ENCODE measurements at regions not wholly inside any gene's neighbourhood (a gene's known extent, or its start where the extent isn't known, plus 50 kb on each side); places are given as distances from the start of the nearest gene placed in this dataset.

DNA sequence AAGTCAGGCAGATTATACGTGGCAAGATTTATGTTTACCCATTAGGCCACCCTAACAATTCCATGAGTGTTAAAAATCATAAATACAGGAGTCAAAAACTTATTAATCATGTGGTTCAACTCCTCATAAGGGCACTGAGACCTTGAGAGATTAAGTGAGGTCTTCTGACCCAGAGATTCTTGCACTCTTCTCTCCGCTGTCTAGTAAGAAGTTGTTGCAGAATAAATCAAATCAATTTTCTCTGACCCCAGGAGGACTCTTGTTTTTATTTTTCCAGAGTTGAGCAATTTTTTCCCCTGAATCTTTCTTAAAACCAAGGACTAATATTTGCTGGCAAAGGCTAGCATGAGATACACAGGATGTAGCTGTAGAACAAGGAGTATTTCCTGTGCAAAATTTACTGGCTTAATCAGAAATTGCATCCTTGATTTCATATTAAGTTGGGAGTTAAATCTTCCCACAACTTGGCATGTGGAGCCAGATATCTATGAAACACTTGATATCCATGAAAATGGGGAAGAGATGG is 90.9 kb upstream of the PTHLH start:
- WGBS, 2 donors: 64 to 69% methylated on average over 2 of the region's 2 CpGs
- Histone ChIP-seq H3K27ac (no peak overlapping the region), H3K27me3 (no peaks in the 10 kb centered on the region), H3K36me3 (no peaks in the 10 kb centered on the region), H3K4me3 (no peak overlapping the region), H3K9me3 (no peaks in the 10 kb centered on the region), H3K4me1 (peaks cover 0 to 8% (median 0%) of the 10 kb centered on the region in 9 donors)
- DNase-seq (no peak), ATAC-seq (no peak)
- TF ChIP-seq, protein P1, sequence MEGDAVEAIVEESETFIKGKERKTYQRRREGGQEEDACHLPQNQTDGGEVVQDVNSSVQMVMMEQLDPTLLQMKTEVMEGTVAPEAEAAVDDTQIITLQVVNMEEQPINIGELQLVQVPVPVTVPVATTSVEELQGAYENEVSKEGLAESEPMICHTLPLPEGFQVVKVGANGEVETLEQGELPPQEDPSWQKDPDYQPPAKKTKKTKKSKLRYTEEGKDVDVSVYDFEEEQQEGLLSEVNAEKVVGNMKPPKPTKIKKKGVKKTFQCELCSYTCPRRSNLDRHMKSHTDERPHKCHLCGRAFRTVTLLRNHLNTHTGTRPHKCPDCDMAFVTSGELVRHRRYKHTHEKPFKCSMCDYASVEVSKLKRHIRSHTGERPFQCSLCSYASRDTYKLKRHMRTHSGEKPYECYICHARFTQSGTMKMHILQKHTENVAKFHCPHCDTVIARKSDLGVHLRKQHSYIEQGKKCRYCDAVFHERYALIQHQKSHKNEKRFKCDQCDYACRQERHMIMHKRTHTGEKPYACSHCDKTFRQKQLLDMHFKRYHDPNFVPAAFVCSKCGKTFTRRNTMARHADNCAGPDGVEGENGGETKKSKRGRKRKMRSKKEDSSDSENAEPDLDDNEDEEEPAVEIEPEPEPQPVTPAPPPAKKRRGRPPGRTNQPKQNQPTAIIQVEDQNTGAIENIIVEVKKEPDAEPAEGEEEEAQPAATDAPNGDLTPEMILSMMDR (IDR thresholded peaks at IDR 0.05): no peak
- intact Hi-C loops (cut with DNase I): no loop called here

DNA sequence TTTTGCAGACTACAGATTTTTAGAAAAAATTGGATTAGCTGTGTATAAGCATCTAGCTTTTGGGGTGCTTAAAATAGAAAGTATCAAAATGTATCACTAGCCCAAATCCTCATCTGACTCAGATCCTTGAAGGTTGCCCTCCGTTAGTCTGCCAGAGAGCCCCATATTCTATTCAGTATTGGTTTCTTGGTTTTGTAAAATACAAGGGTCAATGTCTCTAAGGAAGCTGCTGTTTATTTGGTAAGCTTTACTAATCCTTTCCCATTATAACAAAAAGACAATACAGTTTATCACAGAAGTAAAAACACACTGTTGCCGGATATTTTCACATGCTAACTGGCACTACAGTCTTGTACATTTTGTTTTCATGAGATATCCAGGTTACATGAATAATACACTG is 92.8 kb upstream of the PTHLH start:
- no peak for ATAC-seq
- no peak overlapping the region for H3K27ac ChIP-seq
- DNase-seq: no peak
- H3K36me3 ChIP-seq: no peaks in the 10 kb centered on the region
- peaks cover 0 to 8% (median 0%) of the 10 kb centered on the region in 9 donors for H3K4me1 ChIP-seq
- intact Hi-C loops (cut with DNase I): no loop called here
- H3K4me3 ChIP-seq: no peak overlapping the region
- TF ChIP-seq, protein P1 (IDR thresholded peaks at IDR 0.05): no peak
- no peaks in the 10 kb centered on the region for H3K9me3 ChIP-seq
- no peaks in the 10 kb centered on the region for H3K27me3 ChIP-seq
- 79 to 85% methylated on average over 2 of the region's 2 CpGs for WGBS, 2 donors

DNA sequence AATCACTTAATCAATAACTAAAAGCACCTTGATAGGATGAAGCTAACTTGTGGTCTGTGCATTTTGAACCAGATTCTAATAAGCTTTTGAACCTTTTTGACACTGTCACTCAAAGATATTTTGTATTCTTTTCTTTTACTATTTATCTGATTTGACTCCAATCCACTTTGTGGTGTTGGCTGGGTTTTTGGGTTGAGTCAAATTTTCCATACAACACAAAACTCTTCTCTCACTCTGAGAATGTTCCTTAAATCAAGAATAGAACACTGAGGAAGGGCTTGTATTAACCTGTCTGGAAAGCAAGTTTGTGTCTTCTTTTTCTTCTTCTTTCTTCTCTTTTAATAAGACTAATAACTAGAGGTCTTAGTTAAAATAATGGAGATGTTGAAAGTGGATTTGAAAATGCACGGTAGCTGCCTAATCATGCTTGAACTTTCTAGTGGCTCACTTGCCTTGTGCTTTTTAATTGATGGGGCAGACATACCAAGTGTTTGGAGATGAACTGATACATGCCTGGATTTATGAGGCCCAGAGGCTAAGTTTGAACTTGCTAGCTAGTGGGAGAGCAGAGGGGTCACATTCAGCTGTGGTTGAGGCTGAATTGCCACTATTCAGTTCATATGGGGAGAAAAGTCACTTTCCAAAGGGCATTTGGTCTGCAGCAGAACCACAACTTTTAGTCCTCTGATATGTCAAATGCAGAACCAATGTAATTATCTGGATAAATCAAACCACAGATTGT is 93.5 kb upstream of the PTHLH start:
- Histone ChIP-seq H3K4me1 (peaks cover 0 to 8% (median 0%) of the 10 kb centered on the region in 9 donors), H3K27me3 (no peaks in the 10 kb centered on the region), H3K27ac (no peak overlapping the region), H3K36me3 (no peaks in the 10 kb centered on the region), H3K9me3 (peaks cover 0 to 5% (median 0%) of the 10 kb centered on the region in 11 donors), H3K4me3 (no peak overlapping the region)
- 44 to 93% methylated on average over 1 of the region's 1 CpG for WGBS, 2 donors
- DNase-seq: no peak
- no peak for ATAC-seq
- TF ChIP-seq, protein P1 (IDR thresholded peaks at IDR 0.05): no peak
- intact Hi-C loops (cut with DNase I): no loop called here

DNA sequence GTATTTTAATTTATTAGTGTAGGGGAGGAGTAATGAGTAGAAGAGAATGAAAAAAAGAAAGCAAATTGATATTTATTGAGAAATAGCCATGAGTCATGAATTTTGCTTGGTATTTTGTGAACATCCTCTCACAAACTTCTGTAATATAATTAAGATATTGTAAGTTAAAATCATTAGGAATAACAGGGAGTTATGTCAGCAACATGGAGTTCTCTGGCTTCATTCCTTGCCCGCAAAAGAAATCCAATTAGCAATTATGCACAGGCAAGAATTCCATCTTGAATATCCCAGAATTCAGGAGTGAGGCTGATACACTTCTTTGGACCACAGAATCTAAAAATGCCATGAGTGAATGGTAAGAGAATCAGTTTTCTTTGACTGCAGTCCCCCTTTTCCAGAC is 94.3 kb upstream of the PTHLH start:
- Histone ChIP-seq H3K9me3 (peaks cover 0 to 13% (median 4%) of the 10 kb centered on the region in 11 donors), H3K27me3 (no peaks in the 10 kb centered on the region), H3K4me3 (no peak overlapping the region), H3K4me1 (peaks cover 0 to 8% (median 0%) of the 10 kb centered on the region in 9 donors), H3K36me3 (no peaks in the 10 kb centered on the region), H3K27ac (no peak overlapping the region)
- ATAC-seq (no peak), DNase-seq (no peak)
- 96 to 100% methylated on average over 1 of the region's 1 CpG for WGBS, 2 donors
- intact Hi-C loops (cut with DNase I): no loop called here
- TF ChIP-seq, protein P1 (IDR thresholded peaks at IDR 0.05): no peak
